Brain pericyte (primary cell): ENCODE measurements at regions not wholly inside any gene's neighbourhood (a gene's known extent, or its start where the extent isn't known, plus 50 kb on each side); places are given as distances from the start of the nearest gene placed in this dataset.

Experiments used
- DNase-seq: peaks from one replicate; pipeline ENCODE4 v3.0.0-alpha.2; 2012; ENCODE audit warnings: low read depth, low spot score

GRCh38 chr14:95386536-95387095 lies 66.9 kb upstream of the CLMN start:
- DNase-seq: no peak

GRCh38 chr14:95385701-95386100 lies 66.0 kb upstream of the CLMN start:
- no peak for DNase-seq

- no peak for DNase-seq
These were observed 63.0 kb upstream of the CLMN start for GRCh38 chr14:95382747-95383146.

GRCh38 chr14:95381726-95382125 lies 62.0 kb upstream of the CLMN start:
- DNase-seq: no peak

GRCh38 chr14:95380350-95381042 lies 60.8 kb upstream of the CLMN start:
- DNase-seq: no peak

- no peak for DNase-seq
These were observed 59.9 kb upstream of the CLMN start for GRCh38 chr14:95379634-95380033.

GRCh38 chr14:95375539-95376109 lies 55.9 kb upstream of the CLMN start:
- DNase-seq: no peak

- DNase-seq: no peak
These were observed 54.7 kb upstream of the CLMN start for GRCh38 chr14:95374239-95374997.

- no peak for DNase-seq
These were observed 50.4 kb upstream of the CLMN start for GRCh38 chr14:95370076-95370475.
